ENCODE measurements at regions not wholly inside any gene's neighbourhood (a gene's known extent, or its start where the extent isn't known, plus 50 kb on each side); places are given as distances from the start of the nearest gene placed in this dataset.

DNA sequence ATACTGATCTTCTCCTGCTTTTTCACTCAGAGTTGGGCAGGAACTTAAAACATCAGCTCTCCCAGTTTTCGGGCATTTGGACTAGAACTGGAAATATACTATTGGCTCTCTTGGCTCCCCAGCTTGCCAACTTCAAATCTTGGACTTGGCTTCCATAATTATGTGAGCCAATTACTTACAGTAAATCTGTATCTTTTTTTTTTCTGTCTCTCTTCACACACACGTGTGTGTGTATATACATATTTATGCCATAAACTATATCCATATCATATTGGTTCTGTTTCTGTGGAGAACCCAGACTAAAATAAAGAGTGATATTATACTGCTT, 379.6 kb upstream of the PRR16 start:
- POLR2A ChIA-PET = no interaction called here
- no peak overlapping the region for H2AFZ ChIP-seq (ENCODE audit: low read depth, low read length)
- FAIRE-seq (no peak), DNase-seq (ENCODE audit: extremely low read depth in 1 of 4, low spot score in 3 of 4) (no peak), ATAC-seq (no peak)
- H3K4me2 ChIP-seq (ENCODE audit: insufficient read depth, low read length) = no peak overlapping the region
- 9% methylated on average over 2 of the region's 2 CpGs for WGBS (ENCODE audit: insufficient coverage, low coverage, missing lambda C conversion rate)
- no peak overlapping the region for H3K27ac ChIP-seq (ENCODE audit: extremely low read depth, low read depth, low read length)
- H3K36me3 ChIP-seq (ENCODE audit: control insufficient read depth, insufficient read depth, low read length) = no peaks in the 10 kb centered on the region
- H3K4me1 ChIP-seq (replicated peaks in 1 of 2; ENCODE audit: control insufficient read depth in 2 of 2, insufficient read depth in 2 of 2, low read length in 2 of 2) = no peaks in the 10 kb centered on the region
- in situ Hi-C loops (cut with MboI) (no loop called here), intact Hi-C loops (cut with micrococcal nuclease) (no loop called here)
- H3K9ac ChIP-seq (ENCODE audit: insufficient read depth in 1 of 2, low read depth in 2 of 2, low read length in 2 of 2) = no peak overlapping the region
- BruUV-seq (replicated peaks) = no TSS peak
- H3K27me3 ChIP-seq (ENCODE audit: control insufficient read depth in 2 of 2, insufficient read depth in 2 of 2, low read length in 2 of 2) = no peaks in the 10 kb centered on the region
- CTCF ChIA-PET (ENCODE audit: low intra/inter-chr PET ratio) = no interaction called here
- H3K79me2 ChIP-seq (ENCODE audit: control insufficient read depth, insufficient read depth, low read length) = no peaks in the 10 kb centered on the region
- no peaks in the 10 kb centered on the region for H4K20me1 ChIP-seq (replicated peaks; ENCODE audit: control insufficient read depth, insufficient read depth, low read length)
- H3K9me1 ChIP-seq (ENCODE audit: control insufficient read depth, insufficient read depth, low read length) = no peaks in the 10 kb centered on the region
- no peak overlapping the region for H3K4me3 ChIP-seq
- H3K9me3 ChIP-seq (replicated peaks; ENCODE audit: control insufficient read depth, insufficient read depth, low read depth, low read length) = no peaks in the 10 kb centered on the region
- TF ChIP-seq, protein P1, sequence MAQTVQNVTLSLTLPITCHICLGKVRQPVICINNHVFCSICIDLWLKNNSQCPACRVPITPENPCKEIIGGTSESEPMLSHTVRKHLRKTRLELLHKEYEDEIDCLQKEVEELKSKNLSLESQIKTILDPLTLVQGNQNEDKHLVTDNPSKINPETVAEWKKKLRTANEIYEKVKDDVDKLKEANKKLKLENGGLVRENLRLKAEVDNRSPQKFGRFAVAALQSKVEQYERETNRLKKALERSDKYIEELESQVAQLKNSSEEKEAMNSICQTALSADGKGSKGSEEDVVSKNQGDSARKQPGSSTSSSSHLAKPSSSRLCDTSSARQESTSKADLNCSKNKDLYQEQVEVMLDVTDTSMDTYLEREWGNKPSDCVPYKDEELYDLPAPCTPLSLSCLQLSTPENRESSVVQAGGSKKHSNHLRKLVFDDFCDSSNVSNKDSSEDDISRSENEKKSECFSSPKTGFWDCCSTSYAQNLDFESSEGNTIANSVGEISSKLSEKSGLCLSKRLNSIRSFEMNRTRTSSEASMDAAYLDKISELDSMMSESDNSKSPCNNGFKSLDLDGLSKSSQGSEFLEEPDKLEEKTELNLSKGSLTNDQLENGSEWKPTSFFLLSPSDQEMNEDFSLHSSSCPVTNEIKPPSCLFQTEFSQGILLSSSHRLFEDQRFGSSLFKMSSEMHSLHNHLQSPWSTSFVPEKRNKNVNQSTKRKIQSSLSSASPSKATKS (CRISPR knock-in tag; IDR thresholded peaks at IDR 0.05) = no peak
- TF ChIP-seq SNRNP70 (optimal IDR thresholded peaks at IDR 0.05; ENCODE audit: low read depth, low read length) = no peak
- no peak for TF ChIP-seq SRF (CRISPR knock-in tag; IDR thresholded peaks at IDR 0.05)
- TF ChIP-seq KLF10 (CRISPR knock-in tag; IDR thresholded peaks at IDR 0.05) = no peak
- TF ChIP-seq, protein P2, sequence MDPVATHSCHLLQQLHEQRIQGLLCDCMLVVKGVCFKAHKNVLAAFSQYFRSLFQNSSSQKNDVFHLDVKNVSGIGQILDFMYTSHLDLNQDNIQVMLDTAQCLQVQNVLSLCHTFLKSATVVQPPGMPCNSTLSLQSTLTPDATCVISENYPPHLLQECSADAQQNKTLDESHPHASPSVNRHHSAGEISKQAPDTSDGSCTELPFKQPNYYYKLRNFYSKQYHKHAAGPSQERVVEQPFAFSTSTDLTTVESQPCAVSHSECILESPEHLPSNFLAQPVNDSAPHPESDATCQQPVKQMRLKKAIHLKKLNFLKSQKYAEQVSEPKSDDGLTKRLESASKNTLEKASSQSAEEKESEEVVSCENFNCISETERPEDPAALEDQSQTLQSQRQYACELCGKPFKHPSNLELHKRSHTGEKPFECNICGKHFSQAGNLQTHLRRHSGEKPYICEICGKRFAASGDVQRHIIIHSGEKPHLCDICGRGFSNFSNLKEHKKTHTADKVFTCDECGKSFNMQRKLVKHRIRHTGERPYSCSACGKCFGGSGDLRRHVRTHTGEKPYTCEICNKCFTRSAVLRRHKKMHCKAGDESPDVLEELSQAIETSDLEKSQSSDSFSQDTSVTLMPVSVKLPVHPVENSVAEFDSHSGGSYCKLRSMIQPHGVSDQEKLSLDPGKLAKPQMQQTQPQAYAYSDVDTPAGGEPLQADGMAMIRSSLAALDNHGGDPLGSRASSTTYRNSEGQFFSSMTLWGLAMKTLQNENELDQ (CRISPR knock-in tag; IDR thresholded peaks at IDR 0.05; ENCODE audit: borderline replicate concordance) = no peak
- no peak for TF ChIP-seq HSF4 (CRISPR knock-in tag; IDR thresholded peaks at IDR 0.05; ENCODE audit: borderline replicate concordance)
- no peak for TF ChIP-seq GATAD2A (IDR thresholded peaks at IDR 0.05)
- no peak for TF ChIP-seq PHF20 (IDR thresholded peaks at IDR 0.05; ENCODE audit: partially characterized antibody)
- no peak for TF ChIP-seq CEBPB (tag; IDR thresholded peaks at IDR 0.05)
- TF ChIP-seq, protein P3, sequence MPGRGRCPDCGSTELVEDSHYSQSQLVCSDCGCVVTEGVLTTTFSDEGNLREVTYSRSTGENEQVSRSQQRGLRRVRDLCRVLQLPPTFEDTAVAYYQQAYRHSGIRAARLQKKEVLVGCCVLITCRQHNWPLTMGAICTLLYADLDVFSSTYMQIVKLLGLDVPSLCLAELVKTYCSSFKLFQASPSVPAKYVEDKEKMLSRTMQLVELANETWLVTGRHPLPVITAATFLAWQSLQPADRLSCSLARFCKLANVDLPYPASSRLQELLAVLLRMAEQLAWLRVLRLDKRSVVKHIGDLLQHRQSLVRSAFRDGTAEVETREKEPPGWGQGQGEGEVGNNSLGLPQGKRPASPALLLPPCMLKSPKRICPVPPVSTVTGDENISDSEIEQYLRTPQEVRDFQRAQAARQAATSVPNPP (IDR thresholded peaks at IDR 0.05; ENCODE audit: borderline replicate concordance, insufficient read depth, insufficient read length) = no peak
- TF ChIP-seq STAT5A (IDR thresholded peaks at IDR 0.05; ENCODE audit: borderline replicate concordance, low read length) = no peak

All from K562 (cell line).